HG02870 (cell line): ENCODE measurements at regions not wholly inside any gene's neighbourhood (a gene's known extent, or its start where the extent isn't known, plus 50 kb on each side); places are given as distances from the start of the nearest gene placed in this dataset.

Source experiments
- ATAC-seq: cut with Tn5 transposase; IDR thresholded peaks from one replicate; pipeline ENCODE4 v1.9.1; 2021; ENCODE audit warnings: mild to moderate bottlenecking, moderate library complexity; ENCODE audit not compliant: unreplicated experiment

DNA sequence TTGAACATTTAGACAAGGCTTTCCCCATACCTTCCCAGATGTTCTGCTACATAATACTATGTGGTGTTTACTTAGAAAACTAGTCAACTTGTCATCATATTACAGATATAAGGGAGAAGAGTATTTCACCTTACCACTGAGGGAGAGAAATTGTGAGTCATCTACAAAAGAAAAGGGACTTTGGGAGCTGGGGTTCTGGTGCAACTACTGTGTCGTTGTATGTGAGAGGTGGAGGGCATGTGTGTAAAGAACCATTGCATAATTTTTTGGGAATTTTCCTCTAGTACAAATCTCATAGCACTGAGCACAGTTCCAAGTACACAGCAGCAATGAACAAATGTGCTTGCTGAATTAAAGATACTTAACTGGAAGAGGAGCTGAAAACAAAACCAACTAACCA, 665.6 kb downstream of the DHX35 start:
- ATAC-seq, result no peak

DNA sequence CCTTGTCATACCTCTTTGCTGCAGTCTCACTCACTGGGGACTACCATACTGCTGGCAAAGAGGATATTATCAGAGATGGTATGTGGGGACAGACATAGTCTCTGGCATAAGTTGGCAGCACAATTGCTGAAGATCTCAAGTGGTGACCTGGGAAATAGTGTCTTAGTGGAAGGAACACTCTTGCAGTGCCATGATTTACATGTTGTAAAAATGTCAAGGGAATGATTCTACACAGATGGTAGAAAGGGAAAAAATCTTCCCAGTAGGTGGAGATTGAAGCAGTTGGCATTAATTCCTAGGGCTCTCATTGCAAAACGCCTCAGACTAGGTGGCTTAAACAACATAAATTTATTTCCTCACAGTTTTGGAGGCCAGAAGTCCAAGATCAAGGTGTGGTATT, 662.2 kb downstream of the DHX35 start:
- ATAC-seq, result no peak

DNA sequence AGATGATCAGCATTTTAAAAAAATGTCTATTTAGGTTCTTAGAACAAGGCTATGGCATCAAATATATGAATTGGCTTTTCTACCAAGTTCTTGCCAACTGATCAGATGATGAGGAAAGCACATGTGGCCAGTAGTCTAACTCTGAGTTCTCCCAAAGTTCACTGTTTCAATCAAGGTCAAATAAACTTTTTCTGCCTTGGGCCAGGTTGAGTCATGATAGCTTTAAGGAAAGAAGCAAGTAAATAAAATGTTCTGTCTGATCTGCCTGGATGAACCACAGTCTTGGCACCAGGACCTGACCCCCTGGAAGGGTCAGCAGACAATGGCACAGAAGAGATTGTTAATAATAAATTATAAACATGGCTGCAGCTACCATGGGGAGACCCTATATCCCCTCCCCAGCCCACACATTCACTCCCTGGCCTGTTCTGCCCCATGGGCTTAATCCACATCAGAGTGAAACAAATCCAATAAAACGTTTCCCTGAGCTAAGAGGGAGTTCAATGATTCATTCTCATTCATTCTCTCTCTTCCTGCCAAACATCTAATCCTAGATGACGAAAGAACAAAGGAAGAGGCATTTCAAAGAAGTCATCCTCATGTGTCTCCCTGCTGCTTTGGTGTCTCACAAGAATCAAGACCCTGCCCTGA, 661.6 kb downstream of the DHX35 start:
- ATAC-seq, result no peak

DNA sequence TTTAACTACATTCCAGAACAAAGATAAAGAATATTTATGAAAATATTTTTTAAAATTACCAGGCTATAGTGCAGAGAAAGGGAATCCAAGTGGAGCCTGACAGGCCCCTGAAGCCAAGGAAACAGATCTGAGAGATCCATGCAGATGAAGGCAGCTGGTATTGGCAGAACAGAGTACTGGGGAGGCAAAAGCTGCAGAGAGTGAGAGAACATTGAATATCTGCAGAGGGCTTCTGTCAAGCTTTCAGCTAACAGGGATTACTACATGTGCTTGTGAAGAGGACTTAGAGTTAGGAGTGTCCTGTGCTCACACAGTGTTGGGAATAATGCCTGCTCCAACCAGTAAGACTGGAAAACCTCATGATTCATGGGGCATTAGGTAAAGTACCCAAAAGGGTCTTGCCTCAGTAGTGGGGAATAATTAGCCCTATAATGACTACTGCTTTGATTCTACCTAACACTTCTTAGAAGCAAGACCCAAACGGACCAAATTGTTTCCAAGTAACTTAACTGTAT, 657.2 kb downstream of the DHX35 start:
- no peak for ATAC-seq

DNA sequence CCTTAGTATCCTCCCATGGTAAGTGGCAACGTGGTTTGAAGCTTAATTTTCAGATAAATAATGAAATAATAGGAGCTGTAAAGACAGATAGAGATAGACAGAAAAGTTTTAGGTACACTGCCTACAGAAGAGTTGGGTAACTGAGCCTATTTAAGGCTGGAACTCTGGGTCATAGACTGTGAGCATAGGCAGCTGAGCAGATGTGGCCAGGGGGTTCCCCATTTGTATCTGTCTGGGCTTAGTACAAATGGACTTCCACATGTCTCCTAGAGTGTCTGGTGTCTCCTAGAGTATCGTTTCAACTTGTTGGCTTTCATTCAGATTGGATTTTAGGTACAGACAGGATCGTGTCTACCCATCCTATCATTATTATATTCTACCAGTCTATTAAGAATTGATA, 649.8 kb downstream of the DHX35 start:
- ATAC-seq, result no peak

DNA sequence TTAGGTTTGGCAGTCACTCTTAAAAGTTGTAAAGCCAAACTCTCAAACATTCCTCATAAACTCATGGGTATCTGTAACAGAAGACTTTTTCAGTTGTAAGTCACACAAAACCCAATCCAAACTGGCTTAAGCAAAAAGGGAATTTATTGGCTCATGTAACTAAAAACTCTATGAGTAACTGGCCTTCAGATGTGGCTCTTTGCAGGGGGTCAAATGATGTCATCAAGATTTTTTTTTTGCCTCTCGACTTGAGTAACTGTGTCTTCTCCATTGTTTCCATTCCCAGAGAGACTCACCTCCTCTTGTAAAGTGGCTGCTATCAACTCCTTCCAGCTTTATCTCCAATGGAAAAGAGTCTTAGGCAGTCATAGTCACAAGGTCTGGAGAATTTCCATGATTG, 645.0 kb downstream of the DHX35 start:
- ATAC-seq, result no peak

DNA sequence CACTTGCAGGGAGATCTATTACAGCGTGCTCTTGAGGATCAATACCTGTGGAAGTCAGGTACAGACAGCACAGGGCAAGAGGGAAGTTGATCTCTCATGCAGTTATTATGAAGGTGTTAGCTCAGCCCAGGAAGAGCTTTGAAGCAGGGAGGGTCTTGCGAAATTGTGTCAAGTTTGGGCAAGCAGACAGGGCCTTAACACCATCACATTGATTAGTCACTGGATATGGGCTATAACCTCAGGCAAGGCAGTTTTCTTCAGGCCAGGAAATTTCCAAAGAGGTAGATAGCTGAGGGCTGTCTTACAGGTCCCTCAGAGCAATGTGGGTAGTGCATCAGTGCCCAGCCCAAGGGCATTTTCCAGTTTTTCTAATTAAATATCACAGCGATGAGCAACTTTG, 643.8 kb downstream of the DHX35 start:
- ATAC-seq, result no peak

DNA sequence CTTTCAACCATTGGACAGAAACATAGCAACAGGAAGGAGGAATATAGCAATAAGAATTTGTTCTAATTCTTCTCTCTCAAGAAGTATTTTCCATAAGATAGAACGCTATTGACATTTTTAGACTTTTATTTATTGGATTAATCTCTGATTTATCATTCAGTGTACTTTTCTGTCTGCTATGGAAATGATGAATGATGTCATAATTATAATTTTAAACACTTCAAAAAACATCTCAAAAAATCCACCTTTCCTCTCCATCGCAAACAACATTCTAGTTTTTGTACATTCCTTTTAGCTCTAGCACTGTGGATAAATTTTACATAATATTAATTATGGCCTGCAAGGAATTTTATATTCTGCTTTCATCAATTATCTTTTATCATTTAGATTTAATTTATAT, 643.2 kb downstream of the DHX35 start:
- no peak for ATAC-seq

DNA sequence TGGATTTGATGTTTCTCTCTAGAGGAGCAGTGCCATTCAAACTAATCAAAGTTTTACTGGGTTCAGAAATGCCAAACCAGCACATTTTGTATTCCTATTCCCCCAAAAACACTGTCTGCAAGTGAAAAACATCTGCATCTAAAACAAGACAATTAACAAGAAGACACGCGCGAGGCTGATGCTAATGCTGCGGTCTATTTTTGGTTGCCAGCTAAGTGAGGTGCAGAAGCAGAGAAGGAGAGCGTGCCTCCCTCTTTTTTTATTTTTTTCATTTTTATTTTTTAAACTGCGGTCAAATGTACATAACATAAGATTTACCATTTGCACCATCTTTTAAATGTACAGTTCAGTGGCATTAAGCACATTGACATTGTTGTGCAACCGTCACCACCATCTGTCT, 641.1 kb downstream of the DHX35 start:
- ATAC-seq, result no peak

DNA sequence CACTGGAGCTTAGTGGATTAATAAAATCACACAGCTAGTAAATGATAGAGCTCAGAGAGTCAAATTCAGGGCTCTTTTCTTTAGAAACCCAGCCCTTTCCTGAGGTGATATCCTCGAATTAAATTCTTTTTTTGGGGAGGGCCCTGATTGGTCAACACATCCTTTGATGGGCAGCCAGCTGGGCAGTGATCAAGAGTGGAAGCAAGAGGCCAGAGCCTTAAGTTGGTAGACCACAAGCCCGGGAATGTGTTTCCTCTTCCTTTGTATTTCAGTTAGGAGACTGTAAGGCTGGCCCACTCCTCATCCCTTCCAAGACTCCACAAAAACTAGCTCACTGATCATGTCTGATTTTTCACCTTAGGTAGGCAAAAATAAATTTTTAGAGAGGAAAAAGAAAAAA, 640.5 kb downstream of the DHX35 start:
- ATAC-seq, result no peak

DNA sequence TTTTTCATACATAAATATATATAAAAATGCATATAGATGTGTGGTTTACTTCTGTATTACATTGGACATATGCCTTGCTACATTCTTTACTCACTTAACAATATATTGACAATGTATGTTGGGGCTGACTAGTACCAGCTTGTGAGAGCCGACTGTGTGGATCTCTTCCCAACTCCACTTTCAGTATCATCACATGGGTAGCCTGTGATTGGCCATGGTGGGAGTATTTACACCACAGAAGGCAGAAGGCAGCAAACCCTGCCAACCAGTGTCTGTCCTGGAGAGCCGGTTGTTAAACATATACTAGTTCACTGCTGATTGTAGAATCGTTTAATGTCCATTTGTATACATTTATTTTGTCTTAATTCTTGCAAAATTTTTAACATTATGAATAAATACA, 638.7 kb downstream of the DHX35 start:
- no peak for ATAC-seq

DNA sequence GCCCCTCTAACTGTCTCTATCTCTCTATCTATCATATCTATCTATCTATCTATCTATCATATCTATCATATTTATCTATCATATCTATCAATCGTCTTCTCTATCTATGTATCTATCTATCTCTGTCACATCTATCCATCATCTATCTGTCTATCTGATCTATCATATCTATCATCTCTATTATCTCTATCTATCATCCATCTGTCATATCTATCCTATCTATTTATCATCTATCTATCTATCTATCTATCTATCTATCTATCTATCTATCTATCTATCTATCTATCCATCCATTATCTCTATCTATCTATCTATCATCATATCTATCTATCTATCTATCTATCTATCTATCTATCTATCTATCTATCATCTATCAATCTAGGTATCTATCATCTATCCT, 638.0 kb downstream of the DHX35 start:
- no peak for ATAC-seq

DNA sequence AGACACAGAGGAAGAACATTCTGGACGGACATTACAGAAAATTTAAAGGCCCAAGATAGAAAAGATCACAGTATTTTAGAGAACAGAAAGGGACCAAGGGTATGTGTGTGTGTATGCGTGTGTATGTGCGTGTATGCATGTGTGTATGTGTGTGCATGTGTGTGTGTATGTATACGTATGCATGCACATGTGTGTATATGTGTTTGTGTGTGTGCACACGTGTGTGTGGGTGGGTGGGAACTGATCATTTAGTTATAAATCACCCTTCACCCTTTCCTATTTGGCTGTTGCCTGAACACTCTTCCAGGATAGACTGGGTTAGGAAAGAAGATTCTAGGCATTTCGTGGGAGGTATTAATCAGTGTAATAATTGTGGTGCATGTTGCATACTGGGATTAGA, 634.4 kb downstream of the DHX35 start:
- ATAC-seq, result no peak

DNA sequence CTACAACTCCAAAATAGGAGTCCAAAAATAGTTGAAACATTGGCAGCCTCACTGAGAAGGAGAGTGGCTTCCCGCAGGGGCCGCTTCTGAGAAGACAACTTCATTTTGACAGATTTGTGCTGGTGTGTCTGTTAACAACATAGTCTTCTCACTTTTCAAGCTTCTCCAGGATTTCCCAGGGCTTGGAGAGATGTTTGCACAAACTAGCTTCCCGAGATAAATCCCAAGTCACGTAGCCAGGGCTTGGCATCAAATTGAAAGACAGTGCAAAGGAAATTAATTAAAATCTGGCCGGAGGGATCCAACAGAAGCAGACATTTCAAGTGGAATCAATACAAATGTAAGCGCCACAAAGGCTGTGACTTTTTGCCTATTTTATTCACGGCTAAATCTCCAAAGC, 630.2 kb downstream of the DHX35 start:
- ATAC-seq, result no peak

DNA sequence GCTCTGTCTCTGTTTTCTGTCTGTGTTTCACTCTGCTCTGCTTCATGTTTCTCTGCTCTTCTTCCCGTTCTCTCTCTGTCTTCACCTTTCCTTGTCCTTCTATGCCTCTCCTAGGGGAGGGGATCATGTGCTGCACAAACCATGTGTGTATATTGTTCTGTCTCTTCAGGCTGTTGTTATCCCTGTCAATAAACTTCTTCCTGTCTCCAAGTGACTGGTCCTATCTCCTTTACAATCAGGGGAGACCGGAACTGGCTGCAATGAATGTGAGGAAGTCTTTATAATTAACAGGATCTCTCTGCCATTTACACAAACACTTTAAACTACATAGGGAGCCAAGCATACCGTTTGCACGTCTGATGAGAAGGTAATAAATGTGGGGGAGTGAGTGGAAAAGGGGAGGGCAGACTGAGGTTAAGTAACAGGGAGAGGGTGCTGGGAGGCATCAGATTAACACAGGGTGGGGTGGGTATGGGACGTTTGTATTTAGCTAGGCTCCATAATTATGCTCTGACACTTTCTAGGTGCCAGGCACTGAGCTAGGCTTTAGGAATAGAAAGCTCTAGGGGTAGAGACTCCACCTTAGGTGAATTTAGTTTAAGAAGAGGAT, 626.1 kb downstream of the DHX35 start:
- ATAC-seq, result no peak

DNA sequence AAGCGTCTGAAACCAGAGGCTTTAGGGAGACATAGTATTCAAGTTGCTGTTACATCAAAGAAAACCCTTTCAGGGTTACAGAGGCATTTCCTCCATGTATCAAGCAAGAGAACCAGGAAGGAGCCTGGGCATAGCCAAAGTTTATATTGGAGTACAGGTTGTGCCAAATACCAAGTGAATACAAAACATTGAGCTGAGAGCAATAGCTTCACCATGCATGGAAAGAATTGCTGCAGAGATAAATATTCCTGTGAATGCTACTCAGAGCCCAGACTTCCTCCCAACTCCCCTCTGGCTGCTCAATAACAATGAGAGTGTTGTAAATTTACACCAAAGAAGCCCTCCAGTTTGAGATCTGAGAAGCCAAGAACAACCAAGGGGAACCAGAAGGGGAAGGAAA, 618.9 kb downstream of the DHX35 start:
- no peak for ATAC-seq

DNA sequence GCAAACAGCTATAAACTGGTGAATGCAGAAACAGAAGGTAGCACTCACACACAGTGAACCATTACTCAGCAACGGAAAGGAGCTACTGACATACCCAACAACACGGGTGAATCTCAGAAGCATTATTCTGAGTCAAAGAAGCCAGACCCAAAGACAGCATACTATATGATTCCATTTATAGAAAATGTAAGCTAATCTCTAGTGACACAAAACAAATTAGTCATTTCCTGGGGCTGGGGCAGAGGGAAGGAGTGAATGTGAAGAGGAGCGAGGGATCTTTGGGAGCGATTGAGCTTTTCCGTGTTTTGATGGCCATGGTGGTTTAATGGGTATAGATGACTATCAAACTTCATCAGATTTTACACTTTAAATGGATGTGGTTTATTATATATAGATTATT, 614.6 kb downstream of the DHX35 start:
- ATAC-seq, result no peak

DNA sequence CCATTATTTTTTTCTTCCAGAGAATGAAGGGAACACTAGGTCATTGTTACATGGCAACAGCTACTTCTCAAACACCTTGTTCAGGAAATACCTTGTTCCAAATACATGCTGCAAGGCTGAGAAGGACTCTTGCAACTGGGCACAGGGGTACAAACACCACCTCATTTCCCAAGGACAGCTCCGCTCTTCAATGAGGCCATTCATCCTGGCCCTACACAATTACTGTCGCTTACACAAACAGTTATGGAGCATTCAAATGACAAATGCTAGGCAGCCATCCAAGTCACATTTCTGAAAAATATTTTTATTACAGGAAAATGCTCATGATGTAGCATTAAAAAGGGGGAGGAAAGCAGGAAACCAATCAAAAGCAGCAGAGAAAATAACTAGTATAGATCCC, 611.9 kb downstream of the DHX35 start:
- ATAC-seq, result no peak

DNA sequence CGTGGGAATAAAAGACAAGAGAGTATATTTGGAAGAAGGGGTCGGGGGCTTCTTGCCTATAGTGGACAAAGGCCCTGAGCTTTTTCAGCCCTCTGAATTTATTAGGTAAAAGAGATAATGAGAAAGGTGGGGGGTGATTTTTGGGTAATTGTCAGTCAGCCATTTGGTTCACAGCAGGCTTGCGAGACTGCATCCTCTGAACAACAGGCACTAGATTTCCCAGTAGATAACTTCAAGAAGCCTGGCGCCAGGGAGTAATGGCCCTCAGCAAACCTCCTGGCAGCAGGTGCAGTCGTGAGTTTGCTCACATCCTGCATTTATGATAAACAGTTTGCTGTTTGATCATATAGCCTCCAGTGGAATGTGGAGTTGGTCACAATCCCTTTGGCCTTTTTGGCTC, 609.0 kb downstream of the DHX35 start:
- no peak for ATAC-seq

DNA sequence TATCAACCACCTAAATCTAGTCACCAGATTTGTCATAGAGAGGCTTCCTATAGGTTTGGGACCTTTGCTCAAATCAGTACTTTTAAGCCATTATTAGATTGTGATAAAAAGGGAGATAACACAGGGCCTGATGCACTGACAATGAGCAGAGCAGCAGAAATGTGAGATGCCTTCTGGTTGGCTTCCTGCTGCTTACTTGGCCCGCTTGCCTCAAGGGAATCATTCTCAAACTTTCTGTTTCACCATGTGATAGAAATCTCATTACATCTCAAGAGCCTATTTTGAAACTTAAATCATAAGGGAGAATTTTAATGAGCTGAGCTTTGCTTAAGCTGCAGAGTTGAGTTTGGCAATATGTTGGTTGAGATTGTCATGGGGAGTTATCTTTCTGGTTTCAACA, 606.0 kb downstream of the DHX35 start:
- ATAC-seq, result peak; percentile 64

DNA sequence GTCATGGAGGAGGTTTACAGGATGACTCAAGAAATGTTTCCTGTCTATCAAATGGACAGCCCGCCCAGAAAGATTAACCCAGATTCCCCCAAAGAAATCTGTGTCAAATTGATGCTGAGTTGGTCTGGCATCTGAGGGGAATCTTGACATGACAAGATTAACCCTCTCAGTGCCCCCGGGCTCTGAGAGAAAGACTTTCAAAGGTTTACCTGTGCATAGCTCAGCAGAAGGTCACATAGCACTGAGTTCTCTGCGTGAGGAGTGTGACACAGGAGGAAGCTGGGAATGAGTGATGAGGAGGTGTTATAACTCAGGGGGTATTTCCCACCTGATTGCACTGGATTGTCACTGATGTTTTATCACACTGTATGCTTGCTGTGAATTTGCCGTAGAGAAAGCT, 601.2 kb downstream of the DHX35 start:
- ATAC-seq, result peak; percentile 67

DNA sequence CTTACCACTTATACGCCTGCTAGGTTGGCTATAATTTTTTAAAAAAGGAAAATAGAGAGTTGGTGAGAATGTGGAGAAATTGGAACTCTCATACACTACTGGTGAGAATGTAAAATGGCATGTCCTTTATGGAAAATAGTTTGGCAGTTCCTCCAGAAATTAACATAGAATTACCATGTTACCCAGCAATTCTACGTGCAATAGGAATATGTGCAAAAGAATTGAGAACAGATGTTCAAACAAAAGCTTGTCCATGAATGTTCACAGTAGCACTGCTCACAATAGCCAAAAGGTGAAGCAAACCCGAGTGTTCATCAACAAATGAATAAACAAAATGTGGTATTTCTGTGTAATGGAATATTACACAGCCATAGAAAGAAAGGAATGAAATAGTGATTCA, 592.2 kb downstream of the DHX35 start:
- ATAC-seq, result no peak

DNA sequence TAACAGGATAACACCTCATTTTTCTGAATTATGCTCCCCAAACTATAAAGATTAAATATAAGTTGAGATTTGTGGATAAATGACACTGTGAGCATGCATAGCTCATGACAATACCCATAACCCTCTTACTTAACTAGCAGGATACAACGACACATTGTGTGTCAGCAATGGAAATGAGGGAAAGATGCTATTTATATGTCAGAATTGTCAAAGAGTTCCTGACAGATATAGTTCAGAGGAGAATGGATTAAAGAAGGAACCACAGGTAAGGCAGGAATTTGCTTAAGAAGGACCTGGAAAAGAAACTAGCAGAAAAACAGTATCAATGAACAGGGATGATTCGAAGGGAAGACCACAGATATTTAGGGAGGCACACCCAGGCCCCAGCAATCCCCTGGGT, 591.0 kb downstream of the DHX35 start:
- ATAC-seq, result no peak
